Neural cell (in vitro differentiated cells): ENCODE measurements at regions not wholly inside any gene's neighbourhood (a gene's known extent, or its start where the extent isn't known, plus 50 kb on each side); places are given as distances from the start of the nearest gene placed in this dataset.

Experiments
- H2AFZ ChIP-seq: fragments of 200-600, 300-800 bp; sonication (generic), shearing (Covaris generic); 2 replicates; pipeline ENCODE4 v1.6.0; 2014; ENCODE audit warnings: low read depth, mild to moderate bottlenecking, antibody characterized with exemption, low read length, moderate library complexity
- H3F3A ChIP-seq: fragments of 200-600 bp; shearing (Covaris generic); 2 replicates; pipeline ENCODE4 v1.6.1; 2016; ENCODE audit warnings: mild to moderate bottlenecking, moderate library complexity, mixed read lengths, antibody characterized with exemption, low read length; ENCODE audit not compliant: insufficient read depth, poor library complexity, severe bottlenecking
- H3K27ac ChIP-seq: fragments of 200-600, 300-800 bp; sonication (generic), shearing (Covaris generic); 2 replicates; pipeline ENCODE4 v1.5.1; 2014; ENCODE audit warnings: mild to moderate bottlenecking, low read length, moderate library complexity
- H3K27me3 ChIP-seq: fragments of 300-800, 200-600 bp; sonication (generic), shearing (Covaris generic); 2 replicates; pipeline ENCODE4 v1.6.0; 2014; ENCODE audit warnings: mild to moderate bottlenecking, low read depth, low read length, moderate library complexity; ENCODE audit not compliant: insufficient read depth
- H3K36me3 ChIP-seq: fragments of 300-800, 200-600 bp; sonication (generic), shearing (Covaris generic); 2 replicates; pipeline ENCODE4 v1.5.1; 2014; ENCODE audit warnings: mild to moderate bottlenecking, antibody characterized with exemption, low read length, moderate library complexity; ENCODE audit not compliant: insufficient read depth
- H3K4me2 ChIP-seq: fragments of 300-800, 200-600 bp; sonication (generic), shearing (Covaris generic); 2 replicates; pipeline ENCODE4 v1.6.0; 2014; ENCODE audit warnings: mild to moderate bottlenecking, low read length
- H3K4me3 ChIP-seq: fragments of 300-800, 200-600 bp; sonication (generic), shearing (Covaris generic); 2 replicates; pipeline ENCODE4 v1.5.1; 2014; ENCODE audit warnings: mild to moderate bottlenecking, low read length, moderate library complexity
- H3K79me2 ChIP-seq: fragments of 200-600 bp; shearing (Covaris generic); replicated peaks from 2 replicates; pipeline ENCODE4 v1.6.0; 2014; ENCODE audit warnings: mild to moderate bottlenecking, low read length, moderate library complexity; ENCODE audit not compliant: insufficient read depth
- H3K9ac ChIP-seq: fragments of 300-800, 200-600 bp; sonication (generic), shearing (Covaris generic); 2 replicates; pipeline ENCODE4 v1.6.1; 2016; ENCODE audit warnings: mild to moderate bottlenecking, low read length, mixed read lengths
- H3K9me2 ChIP-seq: fragments of 200-600 bp; shearing (Covaris generic); 2 replicates; pipeline ENCODE4 v1.6.1; 2016; ENCODE audit warnings: mild to moderate bottlenecking, low read length, mixed read lengths; ENCODE audit not compliant: insufficient read depth
- H3K9me3 ChIP-seq: fragments of 200-600, 300-800 bp; sonication (generic), shearing (Covaris generic); 2 replicates; pipeline ENCODE4 v1.6.1; 2016; ENCODE audit warnings: mild to moderate bottlenecking, mixed run types, low read length, moderate library complexity, mixed read lengths
- H4K20me1 ChIP-seq: fragments of 200-600 bp; shearing (Covaris generic); 2 replicates; pipeline ENCODE4 v1.6.1; 2016; ENCODE audit warnings: mild to moderate bottlenecking, mixed run types; ENCODE audit not compliant: insufficient read depth
- CTCF ChIP-seq: fragments of 450-650 bp; IDR thresholded peaks from 2 replicates; pipeline ENCODE4 v1.5.1; 2014; ENCODE audit warnings: antibody characterized with exemption, mild to moderate bottlenecking, moderate library complexity; ENCODE audit not compliant: poor library complexity, severe bottlenecking
- EP300 ChIP-seq: fragments of 450-650 bp; conservative IDR thresholded peaks from 2 replicates; pipeline ENCODE4 v1.6.1; 2014; ENCODE audit warnings: antibody characterized with exemption, mild to moderate bottlenecking, moderate library complexity; ENCODE audit not compliant: poor library complexity, severe bottlenecking
- EZH2 ChIP-seq: fragments of 200-600, 300-800 bp; shearing (Covaris generic), sonication (generic); IDR thresholded peaks from 2 replicates; pipeline ENCODE4 v1.6.1; 2014; ENCODE audit warnings: antibody characterized with exemption, low read length, borderline replicate concordance, mild to moderate bottlenecking; ENCODE audit not compliant: insufficient read depth, poor library complexity, severe bottlenecking
- MXI1 ChIP-seq: fragments of 450-650 bp; conservative IDR thresholded peaks from 2 replicates; pipeline ENCODE4 v1.6.1; 2014; ENCODE audit warnings: antibody characterized with exemption, mild to moderate bottlenecking; ENCODE audit not compliant: poor library complexity, severe bottlenecking
- POLR2AphosphoS5 ChIP-seq: IDR thresholded peaks from 2 replicates; pipeline ENCODE4 v1.6.1; 2012
- RAD21 ChIP-seq: fragments of 450-650 bp; conservative IDR thresholded peaks from 2 replicates; pipeline ENCODE4 v1.6.1; 2014; ENCODE audit warnings: antibody characterized with exemption, mild to moderate bottlenecking, moderate library complexity
- REST ChIP-seq: IDR thresholded peaks from 2 replicates; pipeline ENCODE4 v1.6.1; 2012; ENCODE audit warnings: borderline replicate concordance
- SMC3 ChIP-seq: fragments of 450-650 bp; conservative IDR thresholded peaks from 2 replicates; pipeline ENCODE4 v1.6.1; 2014; ENCODE audit warnings: antibody characterized with exemption, mild to moderate bottlenecking, moderate library complexity; ENCODE audit not compliant: poor library complexity
- TAF1 ChIP-seq: IDR thresholded peaks from 2 replicates; pipeline ENCODE4 v1.6.1; 2012; ENCODE audit warnings: low read depth

GRCh38 chr16:86215979-86216585 is 294.2 kb upstream of the FOXF1 start:
- H3K4me2 ChIP-seq, result no peak overlapping the region
- no peaks in the 10 kb centered on the region for H3F3A ChIP-seq
- H3K9me2 ChIP-seq, result no peaks in the 10 kb centered on the region
- no peak for TF ChIP-seq EZH2
- no peak for TF ChIP-seq SMC3
- TF ChIP-seq RAD21, result no peak
- TF ChIP-seq EP300, result no peak
- TF ChIP-seq TAF1, result no peak
- no peak for TF ChIP-seq CTCF
- no peak for TF ChIP-seq REST
- no peak for TF ChIP-seq MXI1
- no peak for TF ChIP-seq POLR2AphosphoS5
- H3K36me3 ChIP-seq, result no peaks in the 10 kb centered on the region
- H3K27me3 ChIP-seq, result no peaks in the 10 kb centered on the region
- no peaks in the 10 kb centered on the region for H3K9me3 ChIP-seq
- H2AFZ ChIP-seq, result no peak overlapping the region
- H3K27ac ChIP-seq, result no peak overlapping the region
- H3K79me2 ChIP-seq, result no peaks in the 10 kb centered on the region
- H3K9ac ChIP-seq, result no peak overlapping the region
- no peaks in the 10 kb centered on the region for H4K20me1 ChIP-seq
- no peak overlapping the region for H3K4me3 ChIP-seq

DNA sequence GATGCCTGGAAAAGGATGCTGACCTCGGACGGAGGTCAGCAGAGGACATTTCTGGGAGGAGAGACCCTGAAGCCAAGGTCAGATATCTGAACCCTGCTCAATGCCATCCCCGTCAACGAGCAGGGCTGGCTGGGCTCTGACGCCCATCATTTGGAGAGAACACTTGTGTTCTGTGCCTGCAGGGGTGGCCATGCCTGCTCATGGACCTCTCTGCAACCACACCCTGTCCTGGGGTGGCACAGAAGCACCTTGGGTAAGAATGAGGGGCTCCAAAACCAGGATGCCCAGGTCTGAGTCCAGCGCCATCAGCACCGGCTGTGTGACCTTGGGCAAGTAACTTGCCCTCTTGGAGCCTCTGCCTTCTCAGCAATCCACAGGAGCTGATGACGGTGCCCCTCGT is 293.7 kb upstream of the FOXF1 start:
- TF ChIP-seq TAF1, result no peak
- TF ChIP-seq RAD21, result no peak
- no peak for TF ChIP-seq EZH2
- no peak for TF ChIP-seq POLR2AphosphoS5
- Histone ChIP-seq H3K27me3 (no peaks in the 10 kb centered on the region), H4K20me1 (no peaks in the 10 kb centered on the region), H2AFZ (no peak overlapping the region), H3K79me2 (no peaks in the 10 kb centered on the region), H3K27ac (no peak overlapping the region), H3K9me2 (no peaks in the 10 kb centered on the region), H3K4me3 (no peak overlapping the region), H3K9me3 (no peaks in the 10 kb centered on the region), H3K9ac (no peak overlapping the region), H3K4me2 (no peak overlapping the region), H3K36me3 (no peaks in the 10 kb centered on the region), H3F3A (no peaks in the 10 kb centered on the region)
